ENCODE measurements at regions not wholly inside any gene's neighbourhood (a gene's known extent, or its start where the extent isn't known, plus 50 kb on each side); places are given as distances from the start of the nearest gene placed in this dataset.
"Not testable (repeated sequence)": the region's sequence is repeated elsewhere in the genome, so short reads cannot be mapped to it uniquely, and the experiment has no call there.

GRCh38 chr10:121138112-121138860, 287.1 kb downstream of the WDR11 start:
- no peak for DNase-seq

GRCh38 chr10:121138918-121139317, 287.8 kb downstream of the WDR11 start:
- no peak for DNase-seq

DNA sequence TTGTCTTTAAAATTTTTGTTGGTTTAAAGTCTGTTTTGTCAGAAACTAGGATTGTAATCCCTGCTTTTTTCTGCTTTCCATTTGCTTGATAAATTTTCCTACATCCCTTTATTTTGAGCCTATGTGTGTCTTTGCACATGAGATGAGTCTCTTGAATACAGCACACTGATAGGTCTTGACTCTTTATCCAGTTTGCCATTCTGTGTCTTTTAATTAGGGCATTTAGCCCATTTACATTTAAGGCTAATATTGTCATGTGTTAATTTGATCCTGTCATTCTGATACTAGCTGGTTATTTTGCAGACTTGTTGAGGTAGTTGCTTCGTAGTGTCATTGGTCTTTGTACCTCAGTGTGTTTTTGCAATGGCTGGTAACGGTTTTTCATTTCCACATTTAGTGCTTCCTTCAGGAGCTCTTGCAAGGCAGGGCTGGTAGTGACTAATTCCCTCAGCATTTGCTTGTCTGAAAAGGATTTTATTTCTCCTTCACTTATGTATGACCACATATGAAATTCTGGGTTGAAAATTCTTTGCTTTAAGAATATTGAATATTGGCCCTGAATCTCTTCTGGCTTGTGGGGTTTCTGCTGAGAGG, 294.7 kb downstream of the WDR11 start:
- not testable (repeated sequence) for DNase-seq

GRCh38 chr10:121148921-121149320, 297.8 kb downstream of the WDR11 start:
- no peak for DNase-seq

DNA sequence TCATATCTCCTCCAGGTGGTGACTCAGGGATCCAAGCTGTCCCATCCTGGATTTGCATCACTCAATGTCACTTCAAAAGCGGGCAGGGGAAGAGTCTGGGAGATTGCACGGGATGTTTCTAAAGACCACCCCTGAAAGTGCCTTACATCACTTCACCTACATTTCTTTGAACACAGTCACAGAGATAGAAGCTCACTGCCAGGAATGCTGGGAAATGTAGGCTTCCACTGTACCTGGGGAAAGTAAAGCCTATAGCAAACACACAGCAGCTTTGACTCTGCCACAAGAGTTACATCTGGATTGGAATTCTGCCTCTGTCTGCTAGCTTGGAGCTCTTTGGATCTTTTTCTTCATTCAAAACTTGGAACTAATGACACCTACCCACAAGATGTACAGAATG, 300.9 kb downstream of the WDR11 start:
- DNase-seq, result no peak

DNA sequence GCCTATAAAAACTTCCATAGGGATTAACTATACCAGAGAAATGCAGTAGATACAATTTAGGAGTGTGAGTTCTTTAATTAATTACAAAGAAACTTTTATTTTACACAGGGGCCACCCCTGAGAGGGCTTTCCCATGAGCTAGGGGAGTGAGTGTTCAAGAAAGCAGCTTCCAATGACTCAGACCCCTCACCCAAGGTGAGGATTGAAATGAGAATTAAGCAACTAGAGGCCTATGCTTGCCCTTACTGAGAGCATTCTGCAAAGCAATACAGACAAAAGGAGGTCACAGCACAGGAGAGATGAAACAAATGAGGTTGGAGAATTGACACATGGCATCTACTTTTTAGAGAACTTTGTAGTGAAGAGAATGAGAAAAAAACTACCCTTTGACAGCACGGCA, 301.8 kb downstream of the WDR11 start:
- DNase-seq, result no peak

- no peak for DNase-seq
These were observed 303.1 kb downstream of the WDR11 start for GRCh38 chr10:121154310-121154709.

DNA sequence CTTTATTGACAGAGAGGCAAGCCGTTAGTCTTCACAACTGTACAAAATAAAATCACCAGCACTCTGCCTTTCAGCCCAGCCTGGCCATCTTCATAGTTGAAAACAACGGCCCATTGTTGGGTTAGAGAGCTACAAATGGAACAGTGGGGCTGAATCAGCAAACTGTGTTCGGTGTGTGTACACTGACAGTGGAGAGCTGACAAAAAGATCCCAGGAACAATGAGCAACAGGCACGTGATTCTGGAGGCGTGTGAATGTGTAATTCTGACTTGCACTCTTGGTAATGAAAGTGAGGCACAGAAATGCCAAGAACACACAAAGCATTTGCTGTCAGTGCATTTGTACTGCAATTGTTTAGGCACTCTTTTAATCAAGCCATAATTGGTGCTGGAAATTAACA, 303.7 kb downstream of the WDR11 start:
- no peak for DNase-seq

- no peak for DNase-seq
These were observed 304.7 kb downstream of the WDR11 start for GRCh38 chr10:121155742-121156474.

GRCh38 chr10:121157998-121158397, 306.8 kb downstream of the WDR11 start:
- DNase-seq, result no peak

- DNase-seq, result no peak
These were observed 307.9 kb downstream of the WDR11 start for GRCh38 chr10:121158988-121159579.

GRCh38 chr10:121159670-121160069, 308.5 kb downstream of the WDR11 start:
- no peak for DNase-seq

- no peak for DNase-seq
These were observed 314.1 kb downstream of the WDR11 start for GRCh38 chr10:121165276-121165675.

DNA sequence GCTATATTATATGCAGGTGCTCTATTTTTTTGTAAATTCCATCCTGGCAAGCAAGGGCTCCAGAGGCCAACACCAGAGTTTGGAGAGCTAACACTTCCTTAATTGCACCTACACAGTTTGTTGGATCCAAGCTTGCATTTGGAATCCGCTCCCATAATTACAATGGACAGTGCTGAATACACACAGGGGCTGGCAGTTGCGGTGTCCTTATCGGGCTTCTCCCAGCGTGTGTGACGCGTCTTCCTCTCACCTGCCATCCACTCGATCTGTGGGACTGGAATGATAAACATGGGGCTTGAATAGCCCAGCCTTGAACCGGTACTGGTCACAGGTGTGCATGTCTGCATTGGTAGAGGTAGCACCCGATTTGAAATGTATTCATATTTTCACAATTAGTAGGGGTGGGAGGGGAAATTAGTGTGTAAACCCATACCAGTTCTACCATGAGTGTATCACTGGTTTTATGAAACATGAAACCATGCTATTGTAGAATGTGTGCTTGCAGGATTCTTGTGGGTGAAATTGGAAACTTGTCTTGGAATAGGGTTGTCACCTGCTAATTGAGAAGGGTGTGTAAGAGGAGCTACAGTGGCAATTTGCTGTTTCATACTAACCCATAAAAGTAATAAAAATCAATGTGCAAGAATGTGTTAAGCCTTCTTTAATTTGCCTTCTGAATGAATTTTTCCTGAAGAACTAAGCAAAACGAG, 316.5 kb downstream of the WDR11 start:
- DNase-seq, result no peak

- DNase-seq, result no peak
These were observed 317.5 kb downstream of the WDR11 start for GRCh38 chr10:121168545-121169216.

DNA sequence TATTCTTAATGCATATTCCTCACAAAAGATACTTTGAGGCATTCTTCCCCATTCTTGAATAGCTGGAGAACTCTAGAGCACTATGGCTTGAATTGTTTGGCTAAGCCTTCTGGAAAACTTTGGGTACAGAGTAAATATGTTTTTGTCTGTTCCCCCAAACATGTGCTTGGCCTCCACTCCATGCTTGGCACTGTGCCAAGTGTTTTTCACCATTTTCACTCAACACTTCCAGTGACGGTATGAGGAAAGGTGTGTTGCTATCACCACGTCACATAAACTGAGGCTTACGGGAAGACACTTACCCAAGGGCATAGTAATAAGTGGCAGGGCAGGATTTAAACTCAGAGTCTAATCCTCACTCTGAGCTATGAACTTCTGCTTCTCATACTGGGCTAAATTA, 318.2 kb downstream of the WDR11 start:
- DNase-seq, result no peak

GRCh38 chr10:121171825-121172787, 320.9 kb downstream of the WDR11 start:
- no peak for DNase-seq

- no peak for DNase-seq
These were observed 327.8 kb downstream of the WDR11 start for GRCh38 chr10:121179006-121179405.

- no peak for DNase-seq
These were observed 331.1 kb downstream of the WDR11 start for GRCh38 chr10:121182219-121182618.

GRCh38 chr10:121183236-121183635, 332.1 kb downstream of the WDR11 start:
- no peak for DNase-seq

DNA sequence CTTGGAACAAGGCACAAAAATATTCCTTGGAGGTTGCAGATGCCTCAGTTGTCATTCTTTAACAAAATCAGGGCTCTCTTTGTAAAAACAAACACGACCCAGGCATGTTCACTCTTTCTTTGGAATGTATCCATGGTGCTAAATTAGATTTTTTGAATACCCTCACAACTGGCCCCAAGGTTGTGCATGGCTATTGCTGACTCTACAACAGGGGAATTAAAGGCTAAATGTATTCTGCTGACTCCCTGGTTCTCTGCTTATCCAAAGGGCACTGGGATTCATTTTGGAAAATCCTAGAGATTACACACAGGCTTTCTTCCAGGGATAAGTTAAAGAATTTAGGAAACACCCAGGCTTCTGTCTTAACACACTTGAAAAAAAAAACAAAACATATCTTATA, 332.5 kb downstream of the WDR11 start:
- DNase-seq, result no peak

Data from right hindlimb (tissue), 1 donor.